Activated T-helper 2 cell treated with anti-CD3 and anti-CD28 coated beads, Interferon-gamma antibody, Interleukin-2, Interleukin-4, amounts not matched to agents 10 μg/mL and 5 μg/mL and 100 μg/mL, durations not matched to agents 14 hours and 24 hours and 36 hours (primary cell): ENCODE measurements at regions not wholly inside any gene's neighbourhood (a gene's known extent, or its start where the extent isn't known, plus 50 kb on each side); places are given as distances from the start of the nearest gene placed in this dataset.
"Not testable (repeated sequence)": the region's sequence is repeated elsewhere in the genome, so short reads cannot be mapped to it uniquely, and the experiment has no call there.

Source experiments
- DNase-seq: peaks from one replicate; pipeline ENCODE4 v3.0.0; 2021; ENCODE audit warnings: low spot score
- H3K27ac Mint-ChIP-seq: one replicate; pipeline ENCODE4 v1.8.0; 2021; ENCODE audit warnings: mixed read lengths
- H3K27me3 Mint-ChIP-seq: one replicate; pipeline ENCODE4 v1.8.0; 2021; ENCODE audit warnings: low read depth, mixed read lengths
- H3K36me3 Mint-ChIP-seq: one replicate; pipeline ENCODE4 v1.8.0; 2021; ENCODE audit warnings: low read depth, mixed read lengths
- H3K4me1 Mint-ChIP-seq: one replicate; pipeline ENCODE4 v1.8.0; 2021; ENCODE audit warnings: low read depth, mixed read lengths
- H3K4me3 Mint-ChIP-seq: one replicate; pipeline ENCODE4 v1.8.0; 2021; ENCODE audit warnings: low read depth, mild to moderate bottlenecking, moderate library complexity, mixed read lengths
- H3K9me3 Mint-ChIP-seq: one replicate; pipeline ENCODE4 v1.8.0; 2021; ENCODE audit warnings: mixed read lengths
- intact Hi-C: fragments of 100-400 bp; cut with micrococcal nuclease; formaldehyde crosslinking; loops from one replicate; pipeline ENCODE4 v1.15.1; 2023

DNA sequence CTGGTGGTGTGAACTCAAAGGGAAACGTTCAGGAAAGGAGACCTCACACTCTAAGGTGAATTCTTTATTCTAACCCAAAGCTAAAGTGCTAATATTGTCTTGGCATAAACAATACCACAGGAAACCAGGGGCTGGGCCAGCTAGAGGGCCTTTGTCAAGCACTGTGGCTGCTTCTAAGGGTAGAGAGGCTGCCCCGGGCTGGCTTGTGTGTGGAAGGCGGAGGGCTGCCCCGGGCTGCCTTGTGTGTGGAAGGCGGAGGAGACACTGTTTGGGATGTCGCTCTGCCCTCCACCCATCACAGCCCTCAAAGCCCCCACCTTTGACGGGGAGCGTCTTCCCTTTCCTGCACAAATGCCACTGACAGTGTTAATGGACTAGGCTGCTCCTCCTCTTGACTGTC lies 216.8 kb downstream of the TOMM20 start:
- no peaks in the 10 kb centered on the region for H3K27me3 Mint-ChIP-seq
- intact Hi-C loops: no loop called here
- H3K4me1 Mint-ChIP-seq: peaks cover 20% of the 10 kb centered on the region
- no peaks in the 10 kb centered on the region for H3K36me3 Mint-ChIP-seq
- DNase-seq: no peak
- H3K27ac Mint-ChIP-seq: peak overlapping the region; percentile 25
- no peak overlapping the region for H3K4me3 Mint-ChIP-seq
- no peaks in the 10 kb centered on the region for H3K9me3 Mint-ChIP-seq

DNA sequence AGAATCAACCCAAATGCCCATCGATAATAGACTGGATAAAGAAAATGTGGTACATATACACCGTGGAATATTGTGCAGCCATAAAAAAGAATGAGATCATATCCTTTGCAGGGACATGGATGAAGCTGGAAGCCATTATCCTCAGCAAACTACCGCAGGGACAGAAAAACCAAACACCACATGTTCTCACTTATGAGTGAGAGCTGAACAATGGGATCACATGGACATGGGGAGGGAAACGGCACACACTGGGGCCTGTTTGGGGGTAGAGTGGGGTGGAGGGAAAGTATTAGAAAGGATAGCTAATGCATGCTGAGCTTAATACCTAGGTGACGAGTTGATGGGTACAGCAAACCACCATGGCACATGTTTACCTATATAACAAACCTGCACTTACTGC lies 217.5 kb downstream of the TOMM20 start:
- H3K36me3 Mint-ChIP-seq, H3K27me3 Mint-ChIP-seq, intact Hi-C loops, H3K9me3 Mint-ChIP-seq, H3K4me3 Mint-ChIP-seq, DNase-seq: not testable (repeated sequence)
- Mint-ChIP-seq H3K27ac (peak overlapping the region; percentile 25), H3K4me1 (peaks cover 20% of the 10 kb centered on the region)

DNA sequence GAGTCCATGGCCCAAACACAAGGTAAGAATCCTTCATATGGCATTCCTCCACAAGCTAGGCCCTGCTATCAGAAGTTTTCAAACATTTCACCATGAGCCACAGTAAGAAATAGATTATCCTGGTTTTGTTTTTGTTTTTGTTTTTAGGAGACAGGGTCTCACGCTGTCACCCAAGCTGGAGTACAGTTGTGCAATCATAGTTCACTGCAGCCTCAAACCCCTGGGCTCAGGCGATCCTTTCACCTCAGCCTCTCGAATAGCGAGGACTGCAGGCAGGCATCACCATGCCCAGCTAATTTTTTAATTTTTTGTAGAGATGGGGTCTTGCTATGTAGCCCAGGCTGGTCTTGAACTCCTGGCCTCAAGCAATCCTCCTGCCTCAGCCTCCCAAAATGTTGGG lies 218.8 kb downstream of the TOMM20 start:
- DNase-seq: no peak
- Mint-ChIP-seq H3K27ac (no peak overlapping the region), H3K4me1 (peaks cover 18% of the 10 kb centered on the region), H3K4me3 (no peak overlapping the region), H3K27me3 (no peaks in the 10 kb centered on the region), H3K36me3 (no peaks in the 10 kb centered on the region), H3K9me3 (no peaks in the 10 kb centered on the region)
- intact Hi-C loops: no loop called here

DNA sequence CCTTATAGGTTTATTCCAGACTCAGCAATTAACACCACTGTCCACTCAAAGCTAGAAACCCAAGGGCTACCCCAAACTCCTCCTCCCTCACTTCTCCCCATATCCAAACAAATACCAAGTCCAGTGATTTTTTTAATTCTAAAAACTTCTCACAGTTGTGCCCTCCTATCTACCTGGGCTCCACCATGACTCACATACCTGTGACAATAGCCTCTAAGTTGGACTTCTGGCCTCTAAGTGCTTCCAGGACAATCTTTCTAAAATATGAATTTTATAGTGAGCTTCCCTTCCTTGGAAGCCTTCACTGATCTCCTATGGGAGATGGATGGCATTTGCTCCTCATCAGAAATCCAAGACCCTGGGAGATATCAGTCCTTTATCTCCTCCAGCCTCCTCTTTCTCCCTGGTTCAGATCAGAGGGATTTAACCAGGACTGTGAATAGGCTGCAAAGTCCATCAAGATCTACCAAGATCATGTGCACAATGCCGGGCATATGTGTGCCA lies 219.3 kb downstream of the TOMM20 start:
- H3K4me3 Mint-ChIP-seq: no peak overlapping the region
- no peaks in the 10 kb centered on the region for H3K27me3 Mint-ChIP-seq
- intact Hi-C loops: no loop called here
- no peaks in the 10 kb centered on the region for H3K9me3 Mint-ChIP-seq
- H3K36me3 Mint-ChIP-seq: no peaks in the 10 kb centered on the region
- no peak for DNase-seq
- H3K27ac Mint-ChIP-seq: no peak overlapping the region
- peaks cover 18% of the 10 kb centered on the region for H3K4me1 Mint-ChIP-seq

DNA sequence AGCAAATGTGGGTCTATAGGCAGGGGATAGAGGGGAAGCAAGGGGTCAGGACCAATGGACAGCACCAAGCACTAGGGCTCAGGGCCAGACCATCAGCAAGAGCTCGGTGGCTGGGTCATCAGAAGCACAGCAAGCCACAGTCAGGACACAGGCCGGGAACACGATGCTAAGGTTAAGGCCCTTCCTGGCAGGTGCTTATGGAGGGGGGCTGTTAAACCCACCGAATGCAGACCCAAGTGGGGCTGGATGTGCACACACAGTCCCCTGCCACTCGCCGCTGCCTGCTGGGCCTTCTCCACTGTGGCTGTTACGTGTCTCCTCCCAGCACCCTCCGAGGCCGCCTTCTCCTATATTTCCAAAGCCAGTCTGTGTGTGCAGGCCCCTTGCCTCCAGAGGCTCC lies 220.1 kb downstream of the TOMM20 start:
- H3K27me3 Mint-ChIP-seq: no peaks in the 10 kb centered on the region
- no peak overlapping the region for H3K4me3 Mint-ChIP-seq
- H3K4me1 Mint-ChIP-seq: peaks cover 18% of the 10 kb centered on the region
- intact Hi-C loops: no loop called here
- no peak overlapping the region for H3K27ac Mint-ChIP-seq
- H3K9me3 Mint-ChIP-seq: no peaks in the 10 kb centered on the region
- H3K36me3 Mint-ChIP-seq: no peaks in the 10 kb centered on the region
- DNase-seq: no peak

DNA sequence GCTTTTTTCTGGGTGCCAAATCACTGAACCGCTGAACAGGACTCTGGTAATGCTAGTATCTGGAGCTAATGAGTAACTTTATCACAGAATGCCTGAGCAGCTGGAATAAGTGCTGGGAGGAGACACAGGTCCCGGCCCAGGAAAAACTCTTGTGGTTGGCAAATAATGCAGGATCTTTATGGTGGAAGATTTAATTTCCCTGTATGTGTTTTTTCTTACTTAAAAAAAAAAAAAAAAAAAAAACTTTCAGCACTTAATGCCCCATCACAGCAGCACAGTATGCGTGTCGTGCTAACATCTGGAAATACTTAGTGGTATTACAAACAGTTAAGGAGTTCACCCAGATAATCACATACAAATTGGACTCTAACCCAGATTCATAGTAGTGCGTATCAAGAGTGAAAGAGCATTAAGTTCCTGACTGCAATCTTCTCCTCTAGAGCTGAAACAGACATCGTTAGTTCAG lies 220.7 kb downstream of the TOMM20 start:
- Mint-ChIP-seq H3K27me3 (no peaks in the 10 kb centered on the region), H3K4me1 (peaks cover 20% of the 10 kb centered on the region), H3K9me3 (no peaks in the 10 kb centered on the region), H3K36me3 (no peaks in the 10 kb centered on the region), H3K27ac (no peak overlapping the region), H3K4me3 (no peak overlapping the region)
- no peak for DNase-seq
- intact Hi-C loops: no loop called here

DNA sequence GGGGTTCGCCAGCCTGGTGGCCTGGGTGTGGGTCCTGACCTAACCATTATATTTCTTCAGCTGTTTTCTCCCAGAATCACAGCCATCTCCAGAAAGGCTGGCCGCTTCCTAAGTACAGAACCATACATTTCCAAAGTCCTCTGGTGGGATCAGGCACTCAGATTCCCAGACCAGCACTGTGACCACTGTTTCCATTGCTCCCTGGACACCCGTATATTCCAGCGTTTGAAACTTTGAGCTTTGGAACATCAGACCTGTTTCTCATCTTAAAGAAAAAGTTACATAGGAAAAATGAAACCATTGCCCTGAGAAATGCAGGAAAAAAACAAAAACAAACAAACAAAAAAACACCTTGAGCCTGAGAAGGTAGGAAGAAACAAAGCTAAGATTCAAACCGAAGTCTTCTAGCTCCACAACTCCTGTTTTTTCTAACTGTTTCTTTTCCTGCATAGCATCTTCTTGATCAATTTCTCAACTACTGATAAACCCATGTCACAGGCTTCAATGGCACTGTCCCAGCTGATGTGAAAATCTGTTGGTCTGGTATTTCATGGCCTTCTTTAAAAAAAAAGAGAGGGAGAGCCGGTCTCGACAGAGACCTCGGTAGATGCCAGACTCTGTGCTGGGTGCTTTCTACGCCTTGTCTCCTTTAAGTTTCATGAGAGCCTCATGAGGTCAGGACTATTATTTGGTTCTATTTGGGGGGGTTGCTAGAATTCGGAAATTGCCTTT lies 221.3 kb downstream of the TOMM20 start:
- Mint-ChIP-seq H3K27me3 (no peaks in the 10 kb centered on the region), H3K27ac (no peak overlapping the region), H3K4me1 (peaks cover 17% of the 10 kb centered on the region), H3K4me3 (no peak overlapping the region), H3K9me3 (no peaks in the 10 kb centered on the region), H3K36me3 (no peaks in the 10 kb centered on the region)
- DNase-seq: no peak
- intact Hi-C loops: no loop called here

DNA sequence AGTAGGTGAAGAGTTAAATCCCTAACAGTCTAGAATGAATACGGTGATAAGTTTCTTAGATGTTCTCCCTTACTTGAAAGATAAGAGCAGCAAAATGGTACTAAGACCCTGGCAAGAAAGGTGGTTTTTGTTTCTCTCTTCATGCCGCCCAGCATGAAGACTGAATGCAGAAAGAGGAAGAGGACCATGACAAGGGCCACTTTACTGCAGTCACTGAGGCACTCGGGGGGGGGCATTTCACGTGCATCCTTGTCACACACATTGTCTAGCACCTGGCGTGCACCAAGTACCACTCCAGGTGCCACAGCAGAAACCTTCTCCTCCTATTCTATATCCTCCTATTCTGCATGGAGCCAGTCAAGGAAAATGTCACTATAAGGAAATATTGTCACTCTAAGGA lies 222.0 kb downstream of the TOMM20 start:
- H3K27ac Mint-ChIP-seq: no peak overlapping the region
- H3K36me3 Mint-ChIP-seq: no peaks in the 10 kb centered on the region
- H3K4me3 Mint-ChIP-seq: no peak overlapping the region
- intact Hi-C loops: no loop called here
- no peak for DNase-seq
- H3K9me3 Mint-ChIP-seq: no peaks in the 10 kb centered on the region
- H3K4me1 Mint-ChIP-seq: peaks cover 11% of the 10 kb centered on the region
- no peaks in the 10 kb centered on the region for H3K27me3 Mint-ChIP-seq

DNA sequence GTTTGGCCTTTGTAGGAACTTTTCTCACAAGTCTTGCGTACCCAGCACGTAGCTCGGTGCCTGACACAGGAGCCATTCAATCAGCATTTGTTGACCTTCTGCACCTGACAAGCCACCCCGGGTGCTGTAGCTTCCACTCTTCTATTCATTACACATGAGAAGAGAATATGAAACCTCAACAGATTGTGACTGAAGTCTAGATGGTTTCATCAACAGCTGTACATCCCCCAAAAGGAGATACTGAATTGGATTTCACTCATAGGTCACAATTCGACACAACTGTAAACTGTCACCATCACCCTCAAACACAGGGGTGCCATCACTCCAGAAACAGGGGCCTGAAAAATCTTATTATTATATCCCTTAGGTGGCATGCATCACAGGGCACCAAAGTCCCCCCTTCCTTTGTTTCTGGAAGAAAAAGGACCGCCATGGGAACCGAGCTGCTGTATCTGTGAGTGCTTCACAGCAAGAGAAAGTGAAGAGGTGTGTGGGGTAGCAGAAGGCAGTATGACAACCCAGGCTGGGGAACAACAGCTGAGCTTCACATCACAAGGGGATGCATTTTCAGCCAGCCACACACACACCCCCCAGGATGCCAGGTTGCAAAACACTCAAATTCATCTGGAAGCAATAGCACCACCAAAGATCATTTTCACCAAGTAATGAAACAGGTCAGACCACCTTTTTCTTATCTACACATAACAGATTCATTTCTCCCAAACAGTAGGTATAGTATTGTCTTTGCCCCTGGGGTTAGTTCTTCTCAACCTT lies 225.7 kb downstream of the TOMM20 start:
- Mint-ChIP-seq H3K27ac (peak overlapping the region; percentile 21), H3K4me3 (no peak overlapping the region), H3K4me1 (peaks cover 2% of the 10 kb centered on the region), H3K27me3 (no peaks in the 10 kb centered on the region), H3K36me3 (no peaks in the 10 kb centered on the region), H3K9me3 (no peaks in the 10 kb centered on the region)
- intact Hi-C loops: no loop called here
- DNase-seq: no peak

DNA sequence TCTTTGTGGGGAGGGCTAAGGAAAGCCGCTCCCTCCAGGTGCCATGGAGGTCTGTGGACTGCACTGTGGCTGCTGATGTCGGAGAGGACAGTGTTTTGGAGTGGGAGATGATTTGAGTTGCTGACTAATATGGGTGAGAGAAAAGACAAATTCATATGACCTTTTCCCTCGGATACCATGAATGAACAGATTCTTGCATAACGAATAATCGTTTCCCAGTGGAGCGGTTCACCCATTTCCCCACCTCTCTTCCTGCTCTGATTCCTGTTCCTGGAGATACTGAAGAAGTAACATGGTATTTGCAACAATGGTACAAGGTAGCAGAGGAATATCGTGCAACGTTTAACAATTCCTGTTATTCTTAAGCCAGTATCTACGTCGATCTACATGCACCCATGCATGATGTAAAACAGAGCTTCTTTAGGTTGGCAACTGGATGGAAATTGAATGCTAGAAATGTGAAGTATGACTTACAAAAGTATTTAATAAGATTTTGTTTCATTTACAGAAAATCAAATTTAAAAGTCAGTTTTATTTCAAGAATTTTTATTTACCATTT lies 227.1 kb downstream of the TOMM20 start:
- peaks cover 7% of the 10 kb centered on the region for H3K4me1 Mint-ChIP-seq
- no peak overlapping the region for H3K27ac Mint-ChIP-seq
- intact Hi-C loops: no loop called here
- no peak overlapping the region for H3K4me3 Mint-ChIP-seq
- no peaks in the 10 kb centered on the region for H3K27me3 Mint-ChIP-seq
- no peaks in the 10 kb centered on the region for H3K36me3 Mint-ChIP-seq
- H3K9me3 Mint-ChIP-seq: no peaks in the 10 kb centered on the region
- no peak for DNase-seq

DNA sequence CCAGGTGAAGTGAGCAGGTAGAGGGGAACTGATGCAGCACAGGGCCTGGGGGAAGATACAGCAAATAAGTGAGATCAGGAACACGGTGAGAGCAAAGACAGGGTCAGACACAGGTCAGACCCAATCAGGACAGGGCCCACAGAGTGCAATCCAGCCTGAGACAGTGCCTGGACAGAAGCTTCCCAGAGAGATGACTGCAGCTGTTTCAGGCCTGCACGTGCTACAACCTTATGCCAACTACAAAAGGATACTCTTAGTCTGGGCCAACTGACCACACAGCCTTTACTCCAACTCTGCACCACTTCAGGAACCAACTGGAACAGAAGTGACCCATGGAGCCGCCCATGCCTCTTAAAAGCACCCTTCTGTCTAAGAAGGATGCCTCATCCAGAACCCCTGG lies 228.0 kb downstream of the TOMM20 start:
- no peaks in the 10 kb centered on the region for H3K36me3 Mint-ChIP-seq
- intact Hi-C loops: no loop called here

DNA sequence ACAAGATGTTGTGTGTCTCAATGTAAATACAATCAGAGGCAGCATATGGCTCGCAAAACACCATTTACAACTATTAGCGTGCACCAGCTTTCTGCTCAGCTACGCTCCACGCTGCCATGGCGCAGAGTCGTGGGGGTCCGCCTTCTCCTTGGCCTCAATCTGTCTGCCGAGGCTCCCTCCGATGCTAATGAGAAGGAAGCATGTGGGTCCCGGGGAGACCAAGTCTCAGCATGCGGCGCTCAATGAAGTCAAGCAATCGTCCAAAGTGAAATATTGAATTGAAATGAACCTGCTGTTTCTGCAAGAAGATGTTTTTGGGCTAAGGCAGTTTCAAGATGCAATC lies 228.9 kb downstream of the TOMM20 start:
- no peak for DNase-seq
- no peaks in the 10 kb centered on the region for H3K27me3 Mint-ChIP-seq
- H3K4me3 Mint-ChIP-seq: no peak overlapping the region
- H3K27ac Mint-ChIP-seq: no peak overlapping the region
- H3K4me1 Mint-ChIP-seq: peaks cover 15% of the 10 kb centered on the region
- H3K36me3 Mint-ChIP-seq: no peaks in the 10 kb centered on the region
- H3K9me3 Mint-ChIP-seq: no peaks in the 10 kb centered on the region
- intact Hi-C loops: no loop called here

More for the DNA sequence above, 228.0 kb downstream of the TOMM20 start:
- no peak for DNase-seq
- Mint-ChIP-seq H3K9me3 (no peaks in the 10 kb centered on the region), H3K4me1 (peaks cover 10% of the 10 kb centered on the region), H3K27me3 (no peaks in the 10 kb centered on the region), H3K4me3 (no peak overlapping the region), H3K27ac (no peak overlapping the region)
